HG02798 (cell line): ENCODE measurements at regions not wholly inside any gene's neighbourhood (a gene's known extent, or its start where the extent isn't known, plus 50 kb on each side); places are given as distances from the start of the nearest gene placed in this dataset.

ENCODE experiments used
- ATAC-seq: cut with Tn5 transposase; IDR thresholded peaks from one replicate; pipeline ENCODE4 v1.9.1; 2021; ENCODE audit warnings: mild to moderate bottlenecking; ENCODE audit not compliant: unreplicated experiment, poor library complexity

DNA sequence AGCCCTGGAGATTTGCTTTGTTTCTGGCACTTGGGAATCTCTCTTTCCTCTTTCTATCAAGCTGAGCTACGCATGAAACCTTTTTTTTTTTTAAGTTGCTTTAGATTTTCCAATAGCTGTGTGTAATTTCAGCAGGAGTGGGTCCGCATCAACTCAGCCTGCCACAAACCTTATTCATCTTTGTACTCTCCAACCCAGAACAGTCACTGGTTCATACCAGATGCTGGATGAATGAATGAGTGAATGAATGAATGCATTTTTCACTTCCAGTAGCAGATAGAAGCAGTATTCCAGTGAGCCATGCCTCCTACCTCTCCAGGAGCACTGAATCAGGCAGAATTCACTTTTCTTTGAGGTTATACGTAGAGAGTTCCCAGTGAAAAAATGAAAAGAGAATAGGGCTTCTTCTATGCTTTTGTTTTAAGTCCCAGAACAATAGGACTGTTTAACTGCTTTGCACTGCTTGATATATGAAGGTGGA lies 221.1 kb downstream of the TM9SF2 start:
- no peak for ATAC-seq

GRCh38 chr13:99721606-99722337 lies 220.5 kb downstream of the TM9SF2 start:
- ATAC-seq: no peak

DNA sequence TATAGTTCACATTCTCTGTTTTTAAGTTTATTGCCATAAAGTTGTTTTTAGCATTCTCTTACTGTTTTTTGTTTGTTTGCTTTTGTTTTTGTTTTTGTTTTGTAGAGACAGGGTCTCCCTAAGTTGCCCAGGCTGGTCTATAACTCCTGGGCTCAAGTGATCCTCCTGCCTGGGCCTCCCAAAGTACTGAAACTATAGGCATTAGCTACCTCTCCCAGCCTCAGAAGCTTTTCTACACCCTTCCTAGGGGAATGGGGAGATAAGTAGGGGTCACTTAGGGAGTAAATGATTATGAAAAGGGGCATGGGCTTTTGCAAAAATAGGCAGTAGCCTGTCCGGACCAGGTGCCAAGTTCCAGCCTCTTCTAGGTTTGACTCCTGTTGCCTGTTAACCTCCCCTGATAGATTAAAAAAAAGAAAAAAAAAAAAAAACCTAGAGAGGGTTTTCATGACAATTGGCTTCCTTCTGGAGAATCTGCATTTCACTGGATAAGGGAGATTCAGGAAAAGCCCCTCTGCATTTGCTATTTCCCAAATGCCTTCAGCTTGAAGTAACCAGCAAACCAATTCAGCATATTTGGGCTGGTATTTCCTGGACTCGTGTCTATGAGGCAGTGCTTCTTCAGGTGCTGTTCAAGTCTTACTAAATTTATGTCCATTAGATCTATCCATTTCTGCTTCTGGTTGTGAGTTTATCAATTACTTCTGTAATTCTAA lies 216.8 kb downstream of the TM9SF2 start:
- ATAC-seq: no peak

GRCh38 chr13:99709134-99709533 lies 207.9 kb downstream of the TM9SF2 start:
- no peak for ATAC-seq

GRCh38 chr13:99704390-99704789 lies 203.1 kb downstream of the TM9SF2 start:
- no peak for ATAC-seq

DNA sequence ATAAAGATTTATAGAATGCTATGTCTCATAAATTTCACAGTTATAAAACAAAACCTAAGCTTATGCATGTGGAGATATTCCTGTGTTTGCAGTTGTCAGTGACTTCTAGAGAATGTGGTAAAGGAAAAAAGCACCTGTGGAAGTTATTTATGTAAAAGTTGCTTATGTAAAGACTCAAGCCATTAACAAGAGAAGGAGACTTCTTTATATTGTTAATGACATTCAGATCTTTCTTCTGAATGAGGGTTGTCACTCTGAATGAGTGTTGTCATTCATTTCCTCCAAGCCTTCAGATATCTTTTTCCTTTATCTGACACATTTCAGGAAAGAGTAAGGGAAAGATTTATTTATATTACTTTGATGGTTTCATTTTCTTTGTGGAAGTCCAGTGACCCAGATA lies 202.6 kb downstream of the TM9SF2 start:
- ATAC-seq: no peak

DNA sequence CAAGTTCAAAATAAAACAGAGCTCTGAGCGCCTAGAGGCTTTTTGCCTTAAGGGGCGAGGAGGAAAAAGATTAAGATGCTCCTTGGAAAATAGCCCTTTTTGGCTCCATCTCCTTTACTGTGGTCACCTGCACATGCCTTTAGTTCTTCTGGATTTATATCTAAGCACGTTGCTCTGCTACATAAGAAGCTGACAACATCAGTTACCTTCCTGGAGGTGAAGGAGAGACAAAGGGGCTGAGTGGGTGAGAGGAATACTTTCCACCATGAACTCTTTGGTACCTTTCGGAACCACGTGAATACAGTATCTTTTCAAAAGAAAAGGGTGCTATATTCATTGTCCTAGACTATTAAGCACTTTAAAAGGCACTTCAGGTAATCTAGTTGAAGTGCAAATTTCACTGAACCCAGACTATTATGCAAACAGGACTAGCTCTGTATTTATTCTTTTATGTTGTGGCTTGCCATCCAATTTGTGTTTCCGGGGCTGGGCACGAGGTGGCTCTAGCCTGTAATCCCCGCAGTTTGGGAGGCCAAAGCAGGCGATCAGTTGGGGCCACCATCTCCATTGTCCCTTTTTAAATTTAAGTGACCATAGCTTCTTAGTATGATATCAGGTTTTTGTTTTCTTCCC lies 201.5 kb downstream of the TM9SF2 start:
- no peak for ATAC-seq

DNA sequence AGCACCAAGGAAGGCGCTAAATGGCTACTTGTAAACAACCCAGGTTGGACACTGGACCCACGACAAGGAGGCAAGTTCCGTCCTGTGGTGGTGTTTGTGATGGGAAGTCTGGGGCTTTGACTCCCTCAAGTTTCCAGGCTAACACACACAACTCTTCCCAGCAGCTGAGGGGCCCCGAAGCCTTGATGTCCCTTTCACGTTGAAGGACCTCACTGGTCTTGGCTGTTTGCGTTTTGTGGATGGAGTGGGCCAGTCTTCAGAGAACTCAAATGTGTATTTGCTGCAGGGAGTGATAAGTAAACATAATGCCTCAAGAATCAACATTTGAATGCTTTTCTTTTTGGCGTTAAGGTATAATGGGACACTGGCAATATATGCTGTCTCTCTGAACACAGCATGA lies 199.2 kb downstream of the TM9SF2 start:
- no peak for ATAC-seq

DNA sequence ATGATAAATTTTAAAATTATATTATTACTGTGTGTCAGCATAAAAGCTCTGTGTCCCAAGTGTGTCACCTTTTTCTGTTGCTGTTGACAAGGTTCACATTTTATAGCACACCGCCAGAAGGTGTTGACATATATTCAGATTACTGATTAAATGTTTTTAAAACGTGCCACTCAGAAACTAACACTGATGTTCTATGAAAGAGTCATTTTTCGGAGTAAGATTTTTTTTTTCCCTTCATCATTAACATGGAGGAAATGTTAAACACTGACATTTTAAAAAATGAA lies 197.5 kb downstream of the TM9SF2 start:
- ATAC-seq: no peak

DNA sequence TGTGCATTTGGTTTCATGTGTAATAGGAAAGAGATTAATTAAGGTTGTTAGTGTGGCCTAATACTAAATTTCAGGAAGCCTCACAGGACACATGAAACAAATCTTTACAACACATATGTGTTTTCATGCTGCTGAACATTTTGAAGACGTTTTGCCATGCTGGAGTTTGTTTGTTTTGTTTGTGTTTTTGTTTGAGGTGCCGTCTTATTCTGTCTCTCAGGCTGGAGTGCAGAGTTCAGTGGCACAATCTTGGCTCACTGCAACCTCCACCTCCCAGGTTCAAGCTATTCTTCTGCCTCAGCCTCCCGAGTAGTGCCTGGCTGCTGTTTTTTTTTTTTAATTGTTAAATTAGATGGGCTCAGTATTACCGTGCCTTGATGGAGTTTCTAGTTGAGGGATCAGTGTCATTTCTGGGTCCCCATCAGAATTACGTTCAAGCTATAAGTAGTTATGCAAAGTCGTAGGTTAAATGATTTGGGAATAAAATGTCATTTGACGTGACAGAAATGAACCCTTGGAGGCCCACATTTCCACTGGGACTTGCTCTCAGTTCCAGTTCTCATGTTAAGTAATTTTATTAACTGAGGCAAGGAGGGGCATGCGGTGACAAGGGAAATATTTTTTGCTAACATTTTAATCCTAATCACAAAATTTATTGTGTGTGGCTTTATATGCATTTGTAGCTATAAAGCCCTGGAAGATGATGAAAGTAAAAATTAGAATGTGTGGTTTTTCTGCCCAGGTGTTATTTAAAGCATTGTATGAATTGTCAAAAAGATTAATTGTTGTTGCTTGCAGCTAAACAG lies 196.9 kb downstream of the TM9SF2 start:
- no peak for ATAC-seq

DNA sequence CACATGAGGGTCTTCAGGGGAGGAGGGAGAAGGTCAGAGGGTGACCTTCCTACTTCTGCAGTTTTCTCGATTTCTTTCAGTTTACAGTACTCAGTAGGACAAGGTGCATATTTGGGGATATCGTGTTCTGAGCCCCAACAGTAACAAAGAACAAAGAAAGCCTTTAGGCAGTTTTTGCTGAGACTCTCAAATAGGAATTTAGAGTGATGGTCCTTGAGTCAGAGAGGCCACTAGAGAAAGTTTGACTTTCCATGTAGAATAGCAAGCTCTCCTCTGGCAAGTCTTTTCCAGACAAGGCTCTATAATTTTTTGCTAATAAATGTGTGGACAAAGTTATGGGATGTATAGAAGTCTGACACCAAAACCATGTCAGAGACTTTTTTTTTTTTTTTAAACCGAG lies 194.6 kb downstream of the TM9SF2 start:
- no peak for ATAC-seq

- ATAC-seq: no peak
Observed at GRCh38 chr13:99693852-99694611, 192.8 kb downstream of the TM9SF2 start.

DNA sequence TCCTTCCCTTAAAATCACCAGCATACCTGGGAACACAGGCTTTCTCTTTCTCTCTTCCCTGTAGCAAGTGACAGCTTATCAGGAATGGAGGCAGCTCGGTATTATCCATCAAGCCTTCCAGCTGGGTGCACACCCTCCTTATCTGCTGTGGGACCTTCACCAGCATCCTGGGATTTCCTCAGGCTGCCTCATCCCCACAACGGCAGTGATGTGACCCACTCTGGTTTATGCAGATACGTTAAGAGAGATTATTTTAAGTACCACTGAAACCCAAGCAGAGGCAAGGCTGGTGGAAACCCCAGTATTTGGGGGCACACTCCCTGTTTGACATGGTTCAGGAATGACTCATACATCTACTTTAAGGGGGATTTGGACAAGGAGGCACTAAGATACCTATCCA lies 192.1 kb downstream of the TM9SF2 start:
- ATAC-seq: no peak

GRCh38 chr13:99692854-99693253 lies 191.6 kb downstream of the TM9SF2 start:
- ATAC-seq: no peak

- no peak for ATAC-seq
Observed at GRCh38 chr13:99691552-99691951, 190.3 kb downstream of the TM9SF2 start.

GRCh38 chr13:99690426-99691174 lies 189.3 kb downstream of the TM9SF2 start:
- ATAC-seq: no peak

GRCh38 chr13:99689955-99690354 lies 188.7 kb downstream of the TM9SF2 start:
- ATAC-seq: no peak

- ATAC-seq: no peak
Observed at GRCh38 chr13:99688776-99689175, 187.5 kb downstream of the TM9SF2 start.

- ATAC-seq: no peak
Observed at GRCh38 chr13:99687723-99688397, 186.6 kb downstream of the TM9SF2 start.
